ENCODE measurements at regions not wholly inside any gene's neighbourhood (a gene's known extent, or its start where the extent isn't known, plus 50 kb on each side); places are given as distances from the start of the nearest gene placed in this dataset.
"Not testable (repeated sequence)": the region's sequence is repeated elsewhere in the genome, so short reads cannot be mapped to it uniquely, and the experiment has no call there.

DNA sequence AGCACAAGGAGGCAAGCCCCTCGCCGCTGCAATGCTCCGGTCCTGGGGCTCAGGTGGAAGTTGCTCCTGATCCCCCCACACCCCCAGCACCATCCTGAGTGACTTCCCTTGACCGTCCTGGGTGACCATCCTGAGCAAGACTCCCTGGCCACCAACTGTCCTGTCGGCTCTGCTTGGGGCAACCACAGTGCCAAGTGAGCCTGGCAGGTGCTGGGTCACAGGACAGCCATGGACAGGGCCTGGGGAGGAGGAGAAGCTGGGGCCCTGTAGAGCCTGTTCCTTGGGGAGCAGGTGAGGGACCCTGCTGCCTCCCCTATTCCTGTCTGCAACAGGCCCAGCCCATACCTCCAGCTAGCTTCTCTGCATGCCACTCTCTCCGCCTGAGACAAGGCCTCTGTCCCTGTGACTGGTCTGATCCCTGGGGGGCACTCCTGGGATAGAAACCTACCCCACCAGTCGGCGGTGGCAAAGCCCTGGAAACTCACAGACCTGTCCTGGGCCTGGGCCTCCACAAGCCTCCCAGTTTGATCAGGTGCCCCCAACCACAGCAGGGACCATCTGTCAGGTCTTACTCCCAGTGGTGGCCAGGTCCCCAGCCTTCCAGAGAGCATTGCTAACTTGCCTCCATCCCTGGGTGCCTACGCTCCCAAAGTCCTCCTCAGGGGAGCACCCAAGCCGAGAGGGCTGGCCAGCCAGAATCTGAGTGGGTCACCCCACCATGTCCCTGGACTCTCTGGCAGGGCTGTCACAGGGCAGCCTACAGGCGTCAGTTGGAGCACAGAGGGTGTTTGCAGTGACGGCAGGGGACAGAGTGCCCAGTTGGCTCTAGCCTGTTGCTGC, 68.7 kb upstream of the WNT7B start:
- TF ChIP-seq, protein P1, sequence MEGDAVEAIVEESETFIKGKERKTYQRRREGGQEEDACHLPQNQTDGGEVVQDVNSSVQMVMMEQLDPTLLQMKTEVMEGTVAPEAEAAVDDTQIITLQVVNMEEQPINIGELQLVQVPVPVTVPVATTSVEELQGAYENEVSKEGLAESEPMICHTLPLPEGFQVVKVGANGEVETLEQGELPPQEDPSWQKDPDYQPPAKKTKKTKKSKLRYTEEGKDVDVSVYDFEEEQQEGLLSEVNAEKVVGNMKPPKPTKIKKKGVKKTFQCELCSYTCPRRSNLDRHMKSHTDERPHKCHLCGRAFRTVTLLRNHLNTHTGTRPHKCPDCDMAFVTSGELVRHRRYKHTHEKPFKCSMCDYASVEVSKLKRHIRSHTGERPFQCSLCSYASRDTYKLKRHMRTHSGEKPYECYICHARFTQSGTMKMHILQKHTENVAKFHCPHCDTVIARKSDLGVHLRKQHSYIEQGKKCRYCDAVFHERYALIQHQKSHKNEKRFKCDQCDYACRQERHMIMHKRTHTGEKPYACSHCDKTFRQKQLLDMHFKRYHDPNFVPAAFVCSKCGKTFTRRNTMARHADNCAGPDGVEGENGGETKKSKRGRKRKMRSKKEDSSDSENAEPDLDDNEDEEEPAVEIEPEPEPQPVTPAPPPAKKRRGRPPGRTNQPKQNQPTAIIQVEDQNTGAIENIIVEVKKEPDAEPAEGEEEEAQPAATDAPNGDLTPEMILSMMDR (IDR thresholded peaks at IDR 0.05; ENCODE audit: insufficient read depth, low read length) = no peak
- H3K4me3 ChIP-seq (ENCODE audit: low read depth, low read length) = peak overlapping the region; percentile 71
- no peak for DNase-seq (ENCODE audit: low read depth)

DNA sequence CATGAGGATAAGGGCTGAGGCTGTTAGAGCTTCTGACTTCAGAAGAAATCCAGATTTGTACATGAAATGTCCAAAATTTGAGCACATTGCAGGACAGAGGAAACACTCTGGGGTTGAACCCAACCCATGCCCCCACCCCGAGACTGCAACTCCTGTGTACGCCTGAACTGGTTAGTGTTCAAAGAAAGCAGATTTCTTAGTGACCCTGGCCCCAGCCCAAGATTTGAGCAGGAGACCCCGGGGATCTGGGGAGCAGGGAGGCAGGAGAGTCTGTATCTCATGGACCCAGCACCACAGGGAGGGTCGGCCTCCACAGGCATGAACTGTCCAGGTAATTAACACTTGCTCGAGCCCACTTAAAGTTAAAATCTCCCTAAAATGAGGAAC, 69.3 kb upstream of the WNT7B start:
- DNase-seq (ENCODE audit: low read depth) = no peak
- TF ChIP-seq, protein P1 (IDR thresholded peaks at IDR 0.05; ENCODE audit: insufficient read depth, low read length) = no peak
- H3K4me3 ChIP-seq (ENCODE audit: low read depth, low read length) = peak overlapping the region; percentile 71

DNA sequence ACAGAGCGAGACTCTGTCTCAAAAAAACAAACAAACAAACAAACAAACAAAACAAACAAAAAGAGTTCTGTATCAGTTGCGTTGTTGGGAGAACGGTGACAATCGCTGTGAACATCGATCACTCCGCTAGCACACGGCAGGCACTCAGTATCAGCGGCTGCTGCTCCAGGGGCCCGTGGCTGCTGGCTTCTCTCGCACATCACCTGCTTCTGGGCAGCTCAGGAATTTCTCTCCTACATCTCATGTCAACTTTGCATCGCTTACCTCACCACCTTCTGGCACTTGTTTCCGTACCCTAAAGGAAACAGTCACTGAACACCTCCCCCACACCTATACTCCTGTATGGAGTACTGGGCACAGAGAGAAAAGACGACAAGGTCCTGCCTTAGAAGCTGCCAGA, 70.3 kb upstream of the WNT7B start:
- TF ChIP-seq, protein P1 (IDR thresholded peaks at IDR 0.05; ENCODE audit: insufficient read depth, low read length) = no peak
- DNase-seq (ENCODE audit: low read depth) = no peak
- no peak overlapping the region for H3K4me3 ChIP-seq (ENCODE audit: low read depth, low read length)

DNA sequence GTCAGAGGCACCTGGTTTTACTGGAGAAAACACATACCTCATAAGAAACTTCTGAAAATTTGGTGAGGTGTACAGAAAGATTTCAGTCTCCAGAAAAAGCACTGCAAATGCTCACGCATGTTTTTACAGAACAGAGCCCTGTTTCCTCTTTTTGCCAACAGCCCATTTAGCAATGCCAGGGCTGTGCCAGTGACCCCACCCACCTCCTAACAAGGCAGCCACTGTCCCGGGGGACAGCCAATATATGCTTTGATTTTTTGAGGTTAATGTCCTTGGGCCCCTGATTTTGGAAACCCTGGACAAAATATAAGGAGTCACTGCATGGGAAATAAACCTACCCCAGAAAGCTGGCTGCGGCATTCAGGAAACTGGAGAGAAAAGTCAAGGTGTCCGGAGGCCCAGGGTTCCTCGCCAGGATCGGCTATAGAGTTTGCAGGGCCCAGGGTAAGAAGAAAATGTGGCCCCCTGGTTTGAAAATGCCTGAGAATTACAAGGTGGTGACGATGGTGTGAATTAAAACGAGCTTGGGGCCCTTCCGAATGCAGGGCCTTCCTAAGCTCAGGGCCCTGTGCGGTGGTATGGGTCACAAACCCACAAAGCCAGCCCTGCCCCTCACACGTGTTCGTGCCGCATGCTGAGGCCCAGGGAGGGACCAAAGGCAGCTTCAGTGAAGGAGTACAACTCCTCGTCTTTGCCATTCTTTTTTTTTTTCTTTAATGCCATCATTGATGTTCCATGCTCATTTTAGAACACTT, 71.1 kb upstream of the WNT7B start:
- TF ChIP-seq, protein P1 (IDR thresholded peaks at IDR 0.05; ENCODE audit: insufficient read depth, low read length) = no peak
- H3K4me3 ChIP-seq (ENCODE audit: low read depth, low read length) = no peak overlapping the region
- no peak for DNase-seq (ENCODE audit: low read depth)

DNA sequence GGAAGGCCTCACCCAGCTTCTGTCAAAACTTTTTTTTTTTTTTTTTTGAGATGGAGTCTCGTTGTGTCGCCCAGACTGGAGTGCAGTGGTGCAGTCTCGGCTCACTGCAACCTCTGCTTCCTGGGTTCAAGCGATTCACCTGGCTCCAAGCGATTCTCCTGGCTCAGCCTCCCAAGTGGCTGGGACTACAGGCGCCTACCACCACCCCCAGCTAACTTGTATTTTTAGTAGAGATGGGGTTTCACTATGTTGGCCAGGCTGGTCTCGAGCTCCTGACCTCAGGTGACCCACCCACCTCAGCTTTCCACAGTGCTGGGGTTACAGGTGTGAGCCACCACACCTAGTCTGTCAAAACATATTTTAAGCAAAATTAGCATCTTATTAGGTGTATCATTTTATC, 71.7 kb upstream of the WNT7B start:
- not testable (repeated sequence) for H3K4me3 ChIP-seq (ENCODE audit: low read depth, low read length); DNase-seq (ENCODE audit: low read depth)

DNA sequence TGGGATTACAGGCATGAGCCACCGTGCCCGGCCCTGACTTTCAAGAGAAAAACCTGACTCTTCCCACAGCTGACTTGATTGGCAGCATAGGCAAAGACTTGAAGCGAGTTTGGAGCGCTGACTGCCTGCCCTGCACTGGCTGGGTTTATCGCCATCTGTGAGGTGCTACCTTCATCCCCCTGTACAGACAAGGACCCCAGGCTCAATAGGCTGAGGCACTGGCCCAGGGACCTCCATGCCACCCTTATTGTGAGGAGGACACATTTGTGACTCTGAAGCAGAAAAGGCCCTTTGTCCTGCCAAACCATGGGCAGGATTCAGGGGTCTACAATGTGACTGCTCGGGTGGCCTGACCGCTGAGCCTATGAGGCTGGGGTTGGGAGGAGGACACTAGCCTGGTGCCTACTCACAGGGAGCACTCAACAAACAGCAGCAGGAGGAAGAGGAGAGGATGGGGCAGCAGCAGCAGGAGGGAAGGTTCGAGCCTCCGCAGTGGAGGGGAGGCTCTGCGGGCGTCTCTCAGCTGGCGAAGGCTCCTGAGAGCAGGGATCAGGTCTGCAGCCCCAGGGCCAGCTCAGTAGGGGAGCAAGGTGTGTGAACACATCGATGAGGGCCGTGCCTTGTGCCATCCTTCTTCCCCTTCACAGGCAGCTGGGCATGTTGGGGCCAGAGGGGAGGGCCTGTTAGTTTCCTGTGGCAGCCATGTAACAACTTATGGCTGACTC, 72.9 kb upstream of the WNT7B start:
- H3K4me3 ChIP-seq (ENCODE audit: low read depth, low read length) = no peak overlapping the region
- TF ChIP-seq, protein P1 (IDR thresholded peaks at IDR 0.05; ENCODE audit: insufficient read depth, low read length) = no peak
- DNase-seq (ENCODE audit: low read depth) = no peak

DNA sequence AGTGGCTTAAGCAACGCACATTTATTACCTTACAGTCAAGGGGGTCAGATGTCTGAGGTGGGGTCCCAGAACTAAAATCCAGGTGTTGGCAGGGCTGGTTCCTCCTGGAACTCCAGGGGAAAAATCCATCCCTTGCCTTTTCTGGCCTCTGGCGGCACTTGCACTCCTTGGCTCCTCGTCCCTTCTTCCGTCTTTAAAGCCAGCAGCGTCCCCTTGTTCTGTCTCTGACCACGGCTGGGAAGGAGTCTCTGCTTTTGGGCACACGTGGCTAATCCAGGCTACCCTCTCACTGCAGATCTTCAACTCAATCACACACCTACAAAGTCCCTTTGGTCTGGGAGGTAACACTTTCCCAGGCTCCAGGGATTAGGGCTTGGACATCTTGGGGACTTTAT, 73.5 kb upstream of the WNT7B start:
- no peak for DNase-seq (ENCODE audit: low read depth)
- TF ChIP-seq, protein P1 (IDR thresholded peaks at IDR 0.05; ENCODE audit: insufficient read depth, low read length) = no peak
- H3K4me3 ChIP-seq (ENCODE audit: low read depth, low read length) = no peak overlapping the region
